ENCODE measurements at regions not wholly inside any gene's neighbourhood (a gene's known extent, or its start where the extent isn't known, plus 50 kb on each side); places are given as distances from the start of the nearest gene placed in this dataset.

DNA sequence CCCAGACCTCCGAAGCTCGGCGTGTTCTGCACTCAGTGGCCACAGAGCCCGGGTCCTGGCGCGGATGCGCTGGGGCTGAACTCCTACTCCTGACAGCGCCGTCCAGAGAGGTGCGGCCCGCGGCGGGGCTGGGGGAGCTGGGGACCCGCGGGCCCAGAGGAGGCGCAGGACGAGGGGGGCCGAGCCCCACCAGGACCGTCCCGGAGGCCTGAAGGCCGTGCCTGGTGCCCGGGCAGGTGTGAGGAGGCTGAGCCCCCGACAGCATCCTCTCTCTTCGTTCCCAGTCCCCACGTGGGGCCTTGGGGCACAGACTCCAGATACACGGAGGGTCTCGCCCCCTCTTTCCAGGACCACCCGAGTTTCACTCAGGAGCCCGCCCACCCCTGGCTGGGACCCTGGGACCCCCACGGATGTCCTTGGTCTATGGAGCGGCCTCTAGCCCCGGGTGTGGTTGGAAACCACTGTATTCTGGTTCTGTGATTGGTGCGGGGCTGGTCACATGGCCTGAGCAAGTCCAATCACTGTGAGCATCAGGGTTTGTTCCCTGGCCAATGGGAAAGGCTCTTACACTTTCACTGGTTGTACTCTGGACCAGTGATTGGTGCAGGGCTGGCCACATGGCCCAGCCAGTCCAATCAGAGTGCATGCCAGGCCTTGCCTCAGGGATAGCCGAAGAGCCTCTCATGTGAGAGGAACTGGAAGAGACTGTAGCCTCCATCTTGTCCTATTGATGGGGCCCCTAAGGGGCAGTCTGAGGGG is 217.6 kb upstream of the SFSWAP start:
- Histone ChIP-seq H3K9me3 (ENCODE audit: control insufficient read depth, low read length) (no peaks in the 10 kb centered on the region), H3K36me3 (ENCODE audit: control insufficient read depth, insufficient read depth, low read length) (no peaks in the 10 kb centered on the region), H3K27ac (no peak overlapping the region), H3K4me2 (ENCODE audit: low read length) (no peak overlapping the region), H3K4me3 (ENCODE audit: low read depth, low read length) (no peak overlapping the region), H2AFZ (no peak overlapping the region), H3K27me3 (ENCODE audit: control insufficient read depth, insufficient read depth, low read length) (no peaks in the 10 kb centered on the region), H3K4me1 (no peaks in the 10 kb centered on the region), H3K9ac (no peak overlapping the region), H3K79me2 (no peaks in the 10 kb centered on the region)
- TF ChIP-seq, protein P1, sequence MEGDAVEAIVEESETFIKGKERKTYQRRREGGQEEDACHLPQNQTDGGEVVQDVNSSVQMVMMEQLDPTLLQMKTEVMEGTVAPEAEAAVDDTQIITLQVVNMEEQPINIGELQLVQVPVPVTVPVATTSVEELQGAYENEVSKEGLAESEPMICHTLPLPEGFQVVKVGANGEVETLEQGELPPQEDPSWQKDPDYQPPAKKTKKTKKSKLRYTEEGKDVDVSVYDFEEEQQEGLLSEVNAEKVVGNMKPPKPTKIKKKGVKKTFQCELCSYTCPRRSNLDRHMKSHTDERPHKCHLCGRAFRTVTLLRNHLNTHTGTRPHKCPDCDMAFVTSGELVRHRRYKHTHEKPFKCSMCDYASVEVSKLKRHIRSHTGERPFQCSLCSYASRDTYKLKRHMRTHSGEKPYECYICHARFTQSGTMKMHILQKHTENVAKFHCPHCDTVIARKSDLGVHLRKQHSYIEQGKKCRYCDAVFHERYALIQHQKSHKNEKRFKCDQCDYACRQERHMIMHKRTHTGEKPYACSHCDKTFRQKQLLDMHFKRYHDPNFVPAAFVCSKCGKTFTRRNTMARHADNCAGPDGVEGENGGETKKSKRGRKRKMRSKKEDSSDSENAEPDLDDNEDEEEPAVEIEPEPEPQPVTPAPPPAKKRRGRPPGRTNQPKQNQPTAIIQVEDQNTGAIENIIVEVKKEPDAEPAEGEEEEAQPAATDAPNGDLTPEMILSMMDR (IDR thresholded peaks at IDR 0.05): no peak

DNA sequence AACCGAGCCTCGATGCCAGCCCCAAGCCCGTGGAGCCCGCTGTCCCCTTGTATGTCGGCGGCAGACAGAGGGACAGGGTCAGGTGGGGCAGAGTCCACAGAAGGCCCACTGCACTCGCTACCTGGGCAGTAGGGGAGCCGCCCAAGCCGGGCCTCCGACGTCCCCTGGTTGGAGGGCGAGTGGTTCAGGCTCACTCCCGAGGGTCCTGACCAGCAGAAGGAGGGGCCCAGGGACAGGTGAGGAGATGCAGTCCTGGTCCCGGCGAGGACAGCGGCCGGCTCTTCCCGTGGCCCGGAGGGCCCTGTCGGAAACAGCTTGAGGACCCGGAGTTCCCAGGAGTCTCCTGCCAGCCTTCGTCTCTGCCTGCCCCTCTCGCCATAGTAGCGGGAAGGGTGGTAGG is 216.7 kb upstream of the SFSWAP start:
- Histone ChIP-seq H3K4me1 (no peaks in the 10 kb centered on the region), H3K36me3 (ENCODE audit: control insufficient read depth, insufficient read depth, low read length) (no peaks in the 10 kb centered on the region), H3K9ac (no peak overlapping the region), H3K4me2 (ENCODE audit: low read length) (no peak overlapping the region), H3K27me3 (ENCODE audit: control insufficient read depth, insufficient read depth, low read length) (no peaks in the 10 kb centered on the region), H3K4me3 (ENCODE audit: low read depth, low read length) (no peak overlapping the region), H3K79me2 (no peaks in the 10 kb centered on the region), H3K9me3 (ENCODE audit: control insufficient read depth, low read length) (no peaks in the 10 kb centered on the region), H3K27ac (no peak overlapping the region), H2AFZ (no peak overlapping the region)
- TF ChIP-seq, protein P1 (IDR thresholded peaks at IDR 0.05): no peak

DNA sequence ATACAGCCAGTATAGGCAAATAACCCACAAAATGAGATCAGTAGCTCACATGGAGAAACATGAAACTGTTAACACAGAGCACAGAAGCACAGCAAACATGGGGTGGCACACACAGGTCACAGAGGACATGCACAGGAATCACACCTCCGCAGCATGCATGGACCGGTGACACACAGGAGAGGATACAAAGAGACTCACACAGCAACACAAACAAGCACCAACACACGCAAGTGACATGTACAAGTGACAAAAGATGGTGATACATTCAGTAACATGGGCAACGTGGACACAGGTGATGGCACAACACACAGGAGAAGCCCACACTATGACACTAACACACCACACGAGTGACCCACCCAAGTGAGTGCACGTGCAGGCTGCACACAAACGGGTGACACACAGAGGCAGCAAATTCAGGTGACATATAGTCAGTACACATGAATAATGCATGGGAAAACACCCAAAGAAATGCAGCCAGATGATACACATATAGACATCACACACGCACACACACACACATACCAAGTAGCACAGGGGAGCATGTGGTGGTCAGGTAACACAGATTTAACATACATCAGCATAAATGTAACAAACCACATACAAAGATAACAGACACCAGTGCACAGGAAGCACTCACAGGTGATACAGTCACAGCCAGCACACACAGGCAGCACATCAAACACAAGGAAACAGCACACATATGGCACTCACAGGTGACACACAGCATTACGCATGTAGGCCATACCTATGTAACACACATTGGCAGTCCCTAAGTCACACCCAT is 216.0 kb upstream of the SFSWAP start:
- Histone ChIP-seq H2AFZ (no peak overlapping the region), H3K27ac (no peak overlapping the region), H3K36me3 (ENCODE audit: control insufficient read depth, insufficient read depth, low read length) (no peaks in the 10 kb centered on the region), H3K4me1 (no peaks in the 10 kb centered on the region), H3K79me2 (no peaks in the 10 kb centered on the region), H3K27me3 (ENCODE audit: control insufficient read depth, insufficient read depth, low read length) (no peaks in the 10 kb centered on the region), H3K4me2 (ENCODE audit: low read length) (no peak overlapping the region), H3K9me3 (ENCODE audit: control insufficient read depth, low read length) (no peaks in the 10 kb centered on the region), H3K9ac (no peak overlapping the region), H3K4me3 (ENCODE audit: low read depth, low read length) (no peak overlapping the region)
- TF ChIP-seq, protein P1 (IDR thresholded peaks at IDR 0.05): no peak

DNA sequence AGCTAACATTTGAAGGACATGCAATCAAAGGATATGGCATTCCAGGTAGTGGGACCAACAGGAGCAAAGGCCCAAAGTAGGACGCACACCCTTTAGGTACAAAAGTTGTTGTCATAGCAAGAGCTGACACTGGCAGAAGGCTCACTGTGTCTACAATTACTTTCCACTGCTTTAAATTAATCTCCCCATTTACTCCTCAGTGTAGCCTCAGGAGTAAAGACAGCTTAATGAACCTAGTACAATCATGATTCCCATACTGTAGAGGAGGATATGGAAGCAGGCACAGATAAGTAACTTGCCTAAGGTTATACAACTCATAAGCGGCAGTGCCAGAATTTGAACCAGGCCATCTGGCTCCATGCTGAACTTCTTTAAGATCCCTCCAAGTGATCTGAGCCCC is 212.9 kb upstream of the SFSWAP start:
- Histone ChIP-seq H3K36me3 (ENCODE audit: control insufficient read depth, insufficient read depth, low read length) (no peaks in the 10 kb centered on the region), H2AFZ (no peak overlapping the region), H3K79me2 (no peaks in the 10 kb centered on the region), H3K4me2 (ENCODE audit: low read length) (no peak overlapping the region), H3K27ac (no peak overlapping the region), H3K4me3 (ENCODE audit: low read depth, low read length) (no peak overlapping the region), H3K9ac (no peak overlapping the region), H3K4me1 (no peaks in the 10 kb centered on the region), H3K9me3 (ENCODE audit: control insufficient read depth, low read length) (no peaks in the 10 kb centered on the region), H3K27me3 (ENCODE audit: control insufficient read depth, insufficient read depth, low read length) (no peaks in the 10 kb centered on the region)
- TF ChIP-seq, protein P1 (IDR thresholded peaks at IDR 0.05): no peak

Measured in parathyroid adenoma (tissue), 2 donors.